ENCODE measurements at regions not wholly inside any gene's neighbourhood (a gene's known extent, or its start where the extent isn't known, plus 50 kb on each side); places are given as distances from the start of the nearest gene placed in this dataset.

DNA sequence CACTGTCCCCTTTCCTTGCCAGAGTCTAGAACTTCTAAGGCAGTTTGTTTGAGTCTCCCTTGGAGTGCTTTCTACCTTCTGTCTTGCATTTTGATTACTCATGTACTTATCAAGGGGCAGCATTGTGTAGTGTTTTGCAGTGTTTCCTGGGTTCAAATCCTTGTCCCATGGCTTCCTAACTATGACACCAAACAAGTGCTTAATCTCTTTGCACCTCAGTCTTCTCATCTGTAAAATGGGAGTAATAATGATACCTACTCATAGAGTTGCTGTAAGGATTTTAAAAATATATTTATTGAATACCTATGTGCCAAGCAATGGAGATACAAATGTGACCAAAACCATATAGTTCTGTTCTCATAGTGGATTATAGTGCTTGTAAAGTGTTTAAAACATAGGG is 105.5 kb upstream of the PKDCC start:
- TF ChIP-seq, protein P1, sequence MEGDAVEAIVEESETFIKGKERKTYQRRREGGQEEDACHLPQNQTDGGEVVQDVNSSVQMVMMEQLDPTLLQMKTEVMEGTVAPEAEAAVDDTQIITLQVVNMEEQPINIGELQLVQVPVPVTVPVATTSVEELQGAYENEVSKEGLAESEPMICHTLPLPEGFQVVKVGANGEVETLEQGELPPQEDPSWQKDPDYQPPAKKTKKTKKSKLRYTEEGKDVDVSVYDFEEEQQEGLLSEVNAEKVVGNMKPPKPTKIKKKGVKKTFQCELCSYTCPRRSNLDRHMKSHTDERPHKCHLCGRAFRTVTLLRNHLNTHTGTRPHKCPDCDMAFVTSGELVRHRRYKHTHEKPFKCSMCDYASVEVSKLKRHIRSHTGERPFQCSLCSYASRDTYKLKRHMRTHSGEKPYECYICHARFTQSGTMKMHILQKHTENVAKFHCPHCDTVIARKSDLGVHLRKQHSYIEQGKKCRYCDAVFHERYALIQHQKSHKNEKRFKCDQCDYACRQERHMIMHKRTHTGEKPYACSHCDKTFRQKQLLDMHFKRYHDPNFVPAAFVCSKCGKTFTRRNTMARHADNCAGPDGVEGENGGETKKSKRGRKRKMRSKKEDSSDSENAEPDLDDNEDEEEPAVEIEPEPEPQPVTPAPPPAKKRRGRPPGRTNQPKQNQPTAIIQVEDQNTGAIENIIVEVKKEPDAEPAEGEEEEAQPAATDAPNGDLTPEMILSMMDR (conservative IDR thresholded peaks at IDR 0.05) = no peak
- TF ChIP-seq ZFX (IDR thresholded peaks at IDR 0.05) = no peak
